ENCODE measurements at regions not wholly inside any gene's neighbourhood (a gene's known extent, or its start where the extent isn't known, plus 50 kb on each side); places are given as distances from the start of the nearest gene placed in this dataset.

- no peak overlapping the region for H3K27ac ChIP-seq (ENCODE audit: extremely low read length, insufficient read depth, low read length)
- ATAC-seq (no peak), FAIRE-seq (no peak), DNase-seq (ENCODE audit: low spot score) (no peak)
- 23% methylated on average over 4 of the region's 4 CpGs for WGBS (ENCODE audit: low lambda C conversion rate)
- H3K79me2 ChIP-seq (ENCODE audit: insufficient read depth, low read length): no peaks in the 10 kb centered on the region
- H3K9ac ChIP-seq (ENCODE audit: insufficient read depth, low read depth, low read length): no peak overlapping the region
- H4K20me1 ChIP-seq (ENCODE audit: insufficient read depth, low read length): no peaks in the 10 kb centered on the region
- H3K27me3 ChIP-seq (ENCODE audit: control insufficient read depth in 1 of 2, insufficient read depth in 2 of 2, low read length in 2 of 2): no peaks in the 10 kb centered on the region
- ChIA-PET CTCF (ENCODE audit: low intra/inter-chr PET ratio, low total read pairs) (no interaction called here), POLR2A (no interaction called here)
- H3K4me1 ChIP-seq (ENCODE audit: insufficient read depth, low read length): no peaks in the 10 kb centered on the region
- H3K36me3 ChIP-seq (replicated peaks in 1 of 2; ENCODE audit: control insufficient read depth in 1 of 2, insufficient read depth in 2 of 2, low read length in 2 of 2): no peaks in the 10 kb centered on the region
- intact Hi-C loops (cut with micrococcal nuclease; ENCODE audit: unreplicated experiment): no loop called here
- no peak overlapping the region for H2AFZ ChIP-seq (ENCODE audit: low read length)
- H3K4me3 ChIP-seq (replicated peaks in 1 of 3; ENCODE audit: insufficient read depth in 1 of 3, low read depth in 2 of 3, low read length in 3 of 3): no peak overlapping the region
- TF ChIP-seq CENPT (CRISPR knock-in tag; IDR thresholded peaks at IDR 0.05; ENCODE audit: low read depth) (no peak), IRX3 (CRISPR knock-in tag; IDR thresholded peaks at IDR 0.05; ENCODE audit: borderline replicate concordance, low read depth) (no peak), SMC3 (IDR thresholded peaks at IDR 0.05; ENCODE audit: low read length) (no peak), ZBTB26 (CRISPR knock-in tag; IDR thresholded peaks at IDR 0.05; ENCODE audit: borderline replicate concordance) (no peak), ZNF350 (CRISPR knock-in tag; IDR thresholded peaks at IDR 0.05; ENCODE audit: borderline replicate concordance, low read depth) (no peak), DNMT1 (CRISPR knock-in tag; IDR thresholded peaks at IDR 0.05) (no peak), EP300 (IDR thresholded peaks at IDR 0.05; ENCODE audit: low read depth in 2 of 2, low read length in 2 of 2) (no peak), EP300 (CRISPR knock-in tag; IDR thresholded peaks at IDR 0.05; ENCODE audit: borderline replicate concordance) (no peak), IRF2 (CRISPR knock-in tag; IDR thresholded peaks at IDR 0.05) (no peak), MLX (CRISPR knock-in tag; IDR thresholded peaks at IDR 0.05) (no peak), RORA (CRISPR knock-in tag; IDR thresholded peaks at IDR 0.05) (no peak), REXO4 (CRISPR knock-in tag; IDR thresholded peaks at IDR 0.05; ENCODE audit: borderline replicate concordance) (no peak), GPBP1L1 (CRISPR knock-in tag; IDR thresholded peaks at IDR 0.05) (no peak), KDM5B (CRISPR knock-in tag; IDR thresholded peaks at IDR 0.05; ENCODE audit: borderline replicate concordance) (no peak), ZNF552 (CRISPR knock-in tag; IDR thresholded peaks at IDR 0.05; ENCODE audit: borderline replicate concordance) (no peak), ZBTB8A (CRISPR knock-in tag; IDR thresholded peaks at IDR 0.05; ENCODE audit: borderline replicate concordance, low read depth) (no peak), RBM22 (optimal IDR thresholded peaks at IDR 0.05; ENCODE audit: low read length) (no peak), MBD4 (IDR thresholded peaks at IDR 0.05; ENCODE audit: borderline replicate concordance, low read length) (no peak), PBX3 (CRISPR knock-in tag; IDR thresholded peaks at IDR 0.05; ENCODE audit: borderline replicate concordance) (no peak), ZNF441 (CRISPR knock-in tag; IDR thresholded peaks at IDR 0.05; ENCODE audit: borderline replicate concordance) (no peak)
- no peak overlapping the region for H3K4me2 ChIP-seq (ENCODE audit: low read depth, low read length)
- no peaks in the 10 kb centered on the region for H3K9me3 ChIP-seq (ENCODE audit: low read length)
- in situ Hi-C loops (cut with HindIII; ENCODE audit: extremely low pct_ligation_motif_present, low pct_unique_long_range_greater_than_20kb): no loop called here
- BruUV-seq (replicated peaks): no TSS peak
These were observed 61.9 kb upstream of the ELOVL6 start for GRCh38 chr4:110260299-110260698.

Data from HepG2 (cell line).